Loucy (cell line): ENCODE measurements at regions not wholly inside any gene's neighbourhood (a gene's known extent, or its start where the extent isn't known, plus 50 kb on each side); places are given as distances from the start of the nearest gene placed in this dataset.

Experiments
- H2AFZ ChIP-seq: fragments of 200-600 bp; sonication (generic); 2 replicates; pipeline ENCODE4 v1.6.0; 2016; ENCODE audit warnings: antibody characterized with exemption, mild to moderate bottlenecking, low read length, moderate library complexity
- H3F3A ChIP-seq: fragments of 200-600 bp; 2 replicates; pipeline ENCODE4 v1.6.0; 2016; ENCODE audit warnings: antibody characterized with exemption, low read depth, mild to moderate bottlenecking
- H3K27me3 ChIP-seq: fragments of 200-600 bp; sonication (generic); 2 replicates; pipeline ENCODE4 v1.6.1; 2014; ENCODE audit warnings: low read length, mild to moderate bottlenecking; ENCODE audit not compliant: insufficient read depth, poor library complexity, severe bottlenecking
- H3K36me3 ChIP-seq: fragments of 200-600 bp; sonication (generic); 2 replicates; pipeline ENCODE4 v1.6.1; 2016; ENCODE audit warnings: low read length; ENCODE audit not compliant: insufficient read depth
- H3K4me1 ChIP-seq: fragments of 200-600 bp; sonication (generic); 2 replicates; pipeline ENCODE4 v1.5.1; 2014; ENCODE audit warnings: low read length, mild to moderate bottlenecking; ENCODE audit not compliant: insufficient read depth, poor library complexity, severe bottlenecking
- H3K4me2 ChIP-seq: fragments of 200-600 bp; sonication (generic); 2 replicates; pipeline ENCODE4 v1.6.0; 2014; ENCODE audit warnings: antibody characterized with exemption, low read length, low read depth, mild to moderate bottlenecking; ENCODE audit not compliant: poor library complexity, severe bottlenecking
- H3K4me3 ChIP-seq: fragments of 200-600 bp; sonication (generic); 2 replicates; pipeline ENCODE4 v1.5.1; 2014; ENCODE audit warnings: low read length, mild to moderate bottlenecking, mixed read lengths; ENCODE audit not compliant: poor library complexity, severe bottlenecking
- H3K79me2 ChIP-seq: fragments of 200-600 bp; sonication (generic); 2 replicates; pipeline ENCODE4 v1.6.1; 2014; ENCODE audit warnings: low read length; ENCODE audit not compliant: insufficient read depth
- H3K9ac ChIP-seq: fragments of 200-600 bp; sonication (generic); 2 replicates; pipeline ENCODE4 v1.6.0; 2014; ENCODE audit warnings: mild to moderate bottlenecking, low read depth, low read length, moderate library complexity; ENCODE audit not compliant: poor library complexity, severe bottlenecking
- H3K9me2 ChIP-seq: fragments of 200-600 bp; sonication (generic); replicated peaks from 2 replicates; pipeline ENCODE4 v1.6.1; 2016; ENCODE audit warnings: low read depth, low read length, mixed read lengths
- H3K9me3 ChIP-seq: fragments of 200-600 bp; sonication (generic); 2 replicates; pipeline ENCODE4 v1.6.1; 2014; ENCODE audit warnings: mild to moderate bottlenecking, antibody characterized with exemption, low read length, low read depth; ENCODE audit not compliant: insufficient read depth
- H4K20me1 ChIP-seq: fragments of 200-600 bp; sonication (generic); 2 replicates; pipeline ENCODE4 v1.6.0; 2014; ENCODE audit warnings: antibody characterized with exemption, low read length, mild to moderate bottlenecking; ENCODE audit not compliant: insufficient read depth, poor library complexity, severe bottlenecking
- CTCF ChIP-seq: fragments of 200-600 bp; sonication (generic); conservative IDR thresholded peaks from 2 replicates; pipeline ENCODE4 v1.5.1; 2014; ENCODE audit warnings: mild to moderate bottlenecking, antibody characterized with exemption, low read length
- EZH2phosphoT487 ChIP-seq: fragments of 200-600 bp; IDR thresholded peaks from 2 replicates; pipeline ENCODE4 v1.6.1; 2018; ENCODE audit warnings: antibody characterized with exemption, mild to moderate bottlenecking, moderate library complexity, borderline replicate concordance

GRCh38 chr2:226526716-226527115 lies 272.9 kb downstream of the IRS1 start:
- Histone ChIP-seq H3K9me2 (no peaks in the 10 kb centered on the region), H3K36me3 (no peaks in the 10 kb centered on the region), H2AFZ (no peak overlapping the region), H3K4me3 (no peak overlapping the region), H3F3A (no peaks in the 10 kb centered on the region), H3K4me1 (no peaks in the 10 kb centered on the region), H3K9ac (no peak overlapping the region), H3K79me2 (no peaks in the 10 kb centered on the region), H4K20me1 (no peaks in the 10 kb centered on the region), H3K9me3 (no peaks in the 10 kb centered on the region), H3K27me3 (no peaks in the 10 kb centered on the region), H3K4me2 (no peak overlapping the region)
- TF ChIP-seq CTCF = no peak
- no peak for TF ChIP-seq EZH2phosphoT487

- Histone ChIP-seq H3K9me3 (no peaks in the 10 kb centered on the region), H2AFZ (no peak overlapping the region)
- TF ChIP-seq EZH2phosphoT487 = no peak
- TF ChIP-seq CTCF = no peak
Observed at GRCh38 chr2:226524381-226524843, 275.2 kb downstream of the IRS1 start.

GRCh38 chr2:226520723-226521122 lies 278.9 kb downstream of the IRS1 start:
- TF ChIP-seq CTCF = no peak
- TF ChIP-seq EZH2phosphoT487 = no peak
- H3K4me2 ChIP-seq = no peak overlapping the region
- no peaks in the 10 kb centered on the region for H3K27me3 ChIP-seq
- no peaks in the 10 kb centered on the region for H3K4me1 ChIP-seq
- H3K36me3 ChIP-seq = no peaks in the 10 kb centered on the region
- H3K4me3 ChIP-seq = no peak overlapping the region
- no peak overlapping the region for H2AFZ ChIP-seq
- no peaks in the 10 kb centered on the region for H3K79me2 ChIP-seq
- H3K9ac ChIP-seq = no peak overlapping the region
- no peaks in the 10 kb centered on the region for H3F3A ChIP-seq
- no peaks in the 10 kb centered on the region for H4K20me1 ChIP-seq
- no peaks in the 10 kb centered on the region for H3K9me2 ChIP-seq
- H3K9me3 ChIP-seq = no peaks in the 10 kb centered on the region

More at GRCh38 chr2:226524381-226524843, 275.2 kb downstream of the IRS1 start:
- Histone ChIP-seq H3F3A (no peaks in the 10 kb centered on the region), H3K9ac (no peak overlapping the region), H3K4me1 (no peaks in the 10 kb centered on the region), H3K36me3 (no peaks in the 10 kb centered on the region), H3K27me3 (no peaks in the 10 kb centered on the region), H3K79me2 (no peaks in the 10 kb centered on the region), H3K4me2 (no peak overlapping the region), H3K4me3 (no peak overlapping the region), H3K9me2 (no peaks in the 10 kb centered on the region), H4K20me1 (no peaks in the 10 kb centered on the region)
